Thyroid gland (tissue), 4 donors: ENCODE measurements at regions not wholly inside any gene's neighbourhood (a gene's known extent, or its start where the extent isn't known, plus 50 kb on each side); places are given as distances from the start of the nearest gene placed in this dataset.
"Not testable (repeated sequence)": the region's sequence is repeated elsewhere in the genome, so short reads cannot be mapped to it uniquely, and the experiment has no call there.

ENCODE experiments used
- DNase-seq, 2 donors: peaks; one replicate each; pipeline ENCODE4 v3.0.0-alpha.2; 2019
- H3K27ac ChIP-seq, 3 donors: fragments of 200-600 bp; sonication (generic); 1 replicate in 2 of 3; 2 replicates in 1 of 3; pipeline ENCODE4 v1.5.1; 2016 to 2019; ENCODE audit warnings: mild to moderate bottlenecking in 1 of 3, moderate library complexity in 1 of 3
- H3K27me3 ChIP-seq: fragments of 200-600 bp; sonication (generic); one replicate; pipeline ENCODE4 v1.5.1; 2019
- H3K36me3 ChIP-seq, 2 donors: fragments of 200-600 bp; sonication (generic); one replicate each; pipeline ENCODE4 v1.5.1; 2016 to 2019
- H3K4me1 ChIP-seq, 2 donors: fragments of 200-600 bp; sonication (generic); one replicate each; pipeline ENCODE4 v1.5.1; 2017 to 2019
- H3K4me3 ChIP-seq, 3 donors: fragments of 200-600 bp; sonication (generic); replicated peaks in 1 of 3; 1 replicate in 2 of 3; 2 replicates in 1 of 3; pipeline ENCODE4 v1.5.1; 2016; ENCODE audit warnings: mild to moderate bottlenecking in 1 of 3
- H3K9me3 ChIP-seq: fragments of 200-600 bp; sonication (generic); one replicate; pipeline ENCODE4 v1.5.1; 2017
- POLR2A ChIP-seq, 2 donors: fragments of 450-650 bp; IDR thresholded peaks; one replicate each; pipeline ENCODE4 v1.6.1; 2017; ENCODE audit warnings: antibody characterized with exemption in 2 of 2, mild to moderate bottlenecking in 2 of 2, moderate library complexity in 1 of 2
- WGBS, 2 donors: methylation state at CpG; one replicate each; pipeline ENCODE4 v1.1.5; 2017; 5-methylcytosine and 5-hydroxymethylcytosine counted together
- intact Hi-C: fragments of 100-400 bp; cut with DNase I; formaldehyde crosslinking; loops from one replicate; pipeline ENCODE4 v1.15.1; 2023
- TF ChIP-seq, protein P1 (sequence below), 6 experiments: fragments of 200-600 bp in 3 of 6; fragments of 450-650 bp in 3 of 6; sonication (generic) in 3 of 6; IDR thresholded peaks; one replicate each; pipeline ENCODE4 v1.5.1; 2016 to 2019; ENCODE audit warnings: antibody characterized with exemption in 6 of 6, mild to moderate bottlenecking in 2 of 6, inconsistent platforms in 1 of 6, moderate library complexity in 1 of 6

DNA sequence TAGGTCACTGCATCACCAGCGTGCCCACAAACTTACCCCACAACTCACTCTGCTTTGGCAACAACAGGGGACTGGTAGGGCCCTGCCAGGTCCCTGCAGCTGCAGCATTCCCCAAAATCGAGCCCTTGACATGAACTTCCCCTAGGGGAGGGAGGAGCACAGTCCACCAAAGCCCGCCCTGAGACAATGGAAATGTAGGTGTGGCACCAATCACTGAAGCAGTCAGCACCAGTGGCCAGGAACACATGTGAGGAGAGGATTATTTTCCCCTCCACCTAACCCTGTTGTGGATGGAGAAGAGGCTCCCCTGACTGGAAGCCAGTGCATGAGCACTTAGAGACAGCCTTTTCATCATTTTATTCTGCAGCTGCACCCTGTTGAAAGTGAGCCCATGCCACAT is 573.8 kb downstream of the SOX5 start:
- TF ChIP-seq POLR2A (IDR thresholded peaks at IDR 0.05): no peak
- TF ChIP-seq, protein P1, sequence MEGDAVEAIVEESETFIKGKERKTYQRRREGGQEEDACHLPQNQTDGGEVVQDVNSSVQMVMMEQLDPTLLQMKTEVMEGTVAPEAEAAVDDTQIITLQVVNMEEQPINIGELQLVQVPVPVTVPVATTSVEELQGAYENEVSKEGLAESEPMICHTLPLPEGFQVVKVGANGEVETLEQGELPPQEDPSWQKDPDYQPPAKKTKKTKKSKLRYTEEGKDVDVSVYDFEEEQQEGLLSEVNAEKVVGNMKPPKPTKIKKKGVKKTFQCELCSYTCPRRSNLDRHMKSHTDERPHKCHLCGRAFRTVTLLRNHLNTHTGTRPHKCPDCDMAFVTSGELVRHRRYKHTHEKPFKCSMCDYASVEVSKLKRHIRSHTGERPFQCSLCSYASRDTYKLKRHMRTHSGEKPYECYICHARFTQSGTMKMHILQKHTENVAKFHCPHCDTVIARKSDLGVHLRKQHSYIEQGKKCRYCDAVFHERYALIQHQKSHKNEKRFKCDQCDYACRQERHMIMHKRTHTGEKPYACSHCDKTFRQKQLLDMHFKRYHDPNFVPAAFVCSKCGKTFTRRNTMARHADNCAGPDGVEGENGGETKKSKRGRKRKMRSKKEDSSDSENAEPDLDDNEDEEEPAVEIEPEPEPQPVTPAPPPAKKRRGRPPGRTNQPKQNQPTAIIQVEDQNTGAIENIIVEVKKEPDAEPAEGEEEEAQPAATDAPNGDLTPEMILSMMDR (IDR thresholded peaks at IDR 0.05): no peak
- no peaks in the 10 kb centered on the region for H3K36me3 ChIP-seq
- H3K27me3 ChIP-seq: no peaks in the 10 kb centered on the region
- no peaks in the 10 kb centered on the region for H3K9me3 ChIP-seq
- no peak overlapping the region for H3K27ac ChIP-seq
- no peak overlapping the region for H3K4me3 ChIP-seq
- intact Hi-C loops: no loop called here
- no peaks in the 10 kb centered on the region for H3K4me1 ChIP-seq
- 63 to 80% methylated on average over 3 of the region's 3 CpGs for WGBS, 2 donors
- DNase-seq: no peak

GRCh38 chr12:23376238-23376637 is 573.2 kb downstream of the SOX5 start:
- TF ChIP-seq, protein P1 (IDR thresholded peaks at IDR 0.05): no peak
- TF ChIP-seq POLR2A (IDR thresholded peaks at IDR 0.05): no peak
- no peak for DNase-seq
- intact Hi-C loops: no loop called here
- H3K27ac ChIP-seq: no peak overlapping the region
- no peaks in the 10 kb centered on the region for H3K27me3 ChIP-seq
- H3K9me3 ChIP-seq: no peaks in the 10 kb centered on the region
- no peaks in the 10 kb centered on the region for H3K4me1 ChIP-seq
- 66 to 69% methylated on average over 3 of the region's 3 CpGs for WGBS, 2 donors
- H3K36me3 ChIP-seq: no peaks in the 10 kb centered on the region
- no peak overlapping the region for H3K4me3 ChIP-seq

DNA sequence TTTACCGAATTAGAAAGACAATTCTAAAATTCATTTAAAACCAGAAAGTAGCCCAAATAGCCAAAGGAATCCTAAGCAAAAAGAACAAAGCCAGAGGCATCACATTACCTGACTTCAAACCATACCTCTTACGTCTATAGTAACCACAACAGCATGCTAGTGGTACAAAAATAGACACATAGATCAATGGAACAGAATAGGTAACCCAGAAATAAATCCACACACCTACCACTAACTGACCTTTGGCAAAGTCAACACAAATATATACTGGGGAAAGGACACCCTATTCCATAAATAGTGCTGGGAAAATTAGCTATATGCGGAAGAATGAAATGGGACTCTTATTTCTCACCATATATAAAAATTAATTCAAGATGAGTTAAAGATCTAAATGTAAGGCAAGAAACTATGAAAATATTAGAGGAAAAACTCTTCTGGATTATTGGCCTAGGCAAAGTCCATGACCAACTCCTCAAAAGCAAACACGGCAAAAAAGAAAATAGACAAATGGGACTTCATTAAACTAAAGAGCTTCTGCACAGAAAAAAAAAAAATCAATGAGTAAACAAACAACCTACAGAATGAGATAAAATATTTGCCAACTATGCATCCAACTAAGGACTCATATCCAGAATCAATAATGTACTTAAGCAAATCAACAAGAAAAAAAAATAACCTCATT is 568.9 kb downstream of the SOX5 start:
- DNase-seq: no peak
- Histone ChIP-seq H3K36me3 (no peaks in the 10 kb centered on the region), H3K9me3 (no peaks in the 10 kb centered on the region), H3K4me1 (no peaks in the 10 kb centered on the region), H3K27me3 (no peaks in the 10 kb centered on the region), H3K27ac (no peak overlapping the region), H3K4me3 (no peak overlapping the region)
- TF ChIP-seq, protein P1 (IDR thresholded peaks at IDR 0.05): no peak
- no peak for TF ChIP-seq POLR2A (IDR thresholded peaks at IDR 0.05)
- 88 to 89% methylated on average over 4 of the region's 4 CpGs for WGBS, 2 donors
- intact Hi-C loops: no loop called here

- H3K4me3 ChIP-seq, intact Hi-C loops, H3K27ac ChIP-seq, H3K27me3 ChIP-seq, DNase-seq, H3K9me3 ChIP-seq, H3K4me1 ChIP-seq, H3K36me3 ChIP-seq: not testable (repeated sequence)
- WGBS, 2 donors: 88 to 97% methylated on average over 9 of the region's 9 CpGs
Measured at GRCh38 chr12:23388898-23389297, 560.6 kb downstream of the SOX5 start.

- intact Hi-C loops, H3K27ac ChIP-seq, H3K4me3 ChIP-seq, H3K27me3 ChIP-seq, DNase-seq, H3K9me3 ChIP-seq, H3K36me3 ChIP-seq, H3K4me1 ChIP-seq: not testable (repeated sequence)
- 94% methylated on average over 4 of the region's 4 CpGs for WGBS, 2 donors
Measured at GRCh38 chr12:23389315-23389714, 560.2 kb downstream of the SOX5 start.

- Histone ChIP-seq H3K27me3 (no peaks in the 10 kb centered on the region), H3K27ac (no peak overlapping the region), H3K9me3 (no peaks in the 10 kb centered on the region), H3K4me1 (no peaks in the 10 kb centered on the region), H3K36me3 (no peaks in the 10 kb centered on the region), H3K4me3 (no peak overlapping the region)
- intact Hi-C loops: no loop called here
- no peak for DNase-seq
- no peak for TF ChIP-seq POLR2A (IDR thresholded peaks at IDR 0.05)
- TF ChIP-seq, protein P1 (IDR thresholded peaks at IDR 0.05): no peak
- WGBS, 2 donors: 37 to 41% methylated on average over 2 of the region's 2 CpGs
Measured at GRCh38 chr12:23399402-23399933, 550.0 kb downstream of the SOX5 start.
